GM21381 (cell line): ENCODE measurements at regions not wholly inside any gene's neighbourhood (a gene's known extent, or its start where the extent isn't known, plus 50 kb on each side); places are given as distances from the start of the nearest gene placed in this dataset.

ENCODE experiments used
- ATAC-seq: cut with Tn5 transposase; IDR thresholded peaks from one replicate; pipeline ENCODE4 v1.9.1; 2021; ENCODE audit warnings: mild to moderate bottlenecking, moderate library complexity; ENCODE audit not compliant: unreplicated experiment

GRCh38 chr13:67763384-67763783 lies 533.2 kb upstream of the PCDH9 start:
- no peak for ATAC-seq

- ATAC-seq, result no peak
Observed at GRCh38 chr13:67758975-67759374, 528.8 kb upstream of the PCDH9 start.

- ATAC-seq, result no peak
Observed at GRCh38 chr13:67754012-67754411, 523.9 kb upstream of the PCDH9 start.

GRCh38 chr13:67752759-67753158 lies 522.6 kb upstream of the PCDH9 start:
- ATAC-seq, result no peak

GRCh38 chr13:67742478-67742877 lies 512.3 kb upstream of the PCDH9 start:
- ATAC-seq, result no peak

- no peak for ATAC-seq
Observed at GRCh38 chr13:67740871-67741535, 510.9 kb upstream of the PCDH9 start.

GRCh38 chr13:67736646-67737420 lies 506.7 kb upstream of the PCDH9 start:
- no peak for ATAC-seq

- ATAC-seq, result no peak
Observed at GRCh38 chr13:67735651-67736050, 505.5 kb upstream of the PCDH9 start.

GRCh38 chr13:67726979-67727378 lies 496.8 kb upstream of the PCDH9 start:
- ATAC-seq, result no peak

- ATAC-seq, result no peak
Observed at GRCh38 chr13:67725999-67726398, 495.9 kb upstream of the PCDH9 start.

GRCh38 chr13:67713571-67713970 lies 483.4 kb upstream of the PCDH9 start:
- no peak for ATAC-seq

GRCh38 chr13:67696775-67697174 lies 466.6 kb upstream of the PCDH9 start:
- no peak for ATAC-seq

GRCh38 chr13:67664502-67664901 lies 434.4 kb upstream of the PCDH9 start:
- no peak for ATAC-seq

- no peak for ATAC-seq
Observed at GRCh38 chr13:67662997-67663396, 432.9 kb upstream of the PCDH9 start.

GRCh38 chr13:67652887-67653286 lies 422.8 kb upstream of the PCDH9 start:
- ATAC-seq, result no peak

GRCh38 chr13:67651908-67652465 lies 421.9 kb upstream of the PCDH9 start:
- ATAC-seq, result no peak

GRCh38 chr13:67650471-67650870 lies 420.3 kb upstream of the PCDH9 start:
- ATAC-seq, result no peak

GRCh38 chr13:67645874-67646467 lies 415.8 kb upstream of the PCDH9 start:
- ATAC-seq, result no peak

- no peak for ATAC-seq
Observed at GRCh38 chr13:67643516-67644055, 413.4 kb upstream of the PCDH9 start.

GRCh38 chr13:67642657-67643056 lies 412.5 kb upstream of the PCDH9 start:
- no peak for ATAC-seq

GRCh38 chr13:67635754-67636153 lies 405.6 kb upstream of the PCDH9 start:
- no peak for ATAC-seq

- no peak for ATAC-seq
Observed at GRCh38 chr13:67632590-67632989, 402.5 kb upstream of the PCDH9 start.
